Caco-2 (cell line): ENCODE measurements at regions not wholly inside any gene's neighbourhood (a gene's known extent, or its start where the extent isn't known, plus 50 kb on each side); places are given as distances from the start of the nearest gene placed in this dataset.

ENCODE experiments used
- BruUV-seq: library from RNA; stranded (reverse); fragments of 400-500 nt; replicated peaks from 2 replicates; lab custom pipeline; 2021; lab: Mats Ljungman, UMichigan
- CTCF ChIA-PET: fragments of 300-600 bp; sonication (Branson Sonifier 250); formaldehyde crosslinking; loops from one replicate; lab custom pipeline; 2022; ENCODE audit warnings: antibody characterized with exemption; lab: Charles Lee
- POLR2A ChIA-PET: fragments of 300-600 bp; sonication (Branson Sonifier 250); formaldehyde crosslinking; loops from one replicate; lab custom pipeline; 2022; ENCODE audit warnings: antibody characterized with exemption; lab: Charles Lee
- DNase-seq, 2 experiments: peaks; one replicate each; pipeline versions ENCODE4 v3.0.0 to v3.0.0-alpha.2; 2020 to 2022
- H3K27me3 ChIP-seq: replicated peaks from 2 replicates; pipeline ENCODE4 v1.6.0; 2011; ENCODE audit warnings: low read length; ENCODE audit not compliant: control insufficient read depth, insufficient read depth
- H3K36me3 ChIP-seq: 2 replicates; pipeline ENCODE4 v1.5.1; 2011; ENCODE audit warnings: low read length; ENCODE audit not compliant: control insufficient read depth, insufficient read depth
- H3K4me1 ChIP-seq: fragments of 250-450 bp; sonication (Bioruptor Pico); 2 replicates; pipeline ENCODE4 v1.5.1; 2020; ENCODE audit warnings: mild to moderate bottlenecking
- H3K4me3 ChIP-seq: 2 replicates; pipeline ENCODE4 v1.5.1; 2011; ENCODE audit warnings: low read depth, mild to moderate bottlenecking, control low read depth, low read length
- H3K9me3 ChIP-seq: fragments of 250-450 bp; sonication (Bioruptor Pico); 2 replicates; pipeline ENCODE4 v1.5.1; 2020; ENCODE audit warnings: mild to moderate bottlenecking, moderate library complexity
- H3K27ac Mint-ChIP-seq: one replicate; pipeline ENCODE4 v1.8.0; 2022; ENCODE audit warnings: mixed read lengths; ENCODE audit not compliant: unreplicated experiment
- H3K27me3 Mint-ChIP-seq: one replicate; pipeline ENCODE4 v1.8.0; 2022; ENCODE audit warnings: mixed read lengths; ENCODE audit not compliant: insufficient read depth, unreplicated experiment
- H3K36me3 Mint-ChIP-seq: one replicate; pipeline ENCODE4 v1.8.0; 2022; ENCODE audit warnings: mild to moderate bottlenecking, mixed read lengths; ENCODE audit not compliant: insufficient read depth, unreplicated experiment
- H3K4me1 Mint-ChIP-seq: one replicate; pipeline ENCODE4 v1.8.0; 2022; ENCODE audit warnings: low read depth, mixed read lengths; ENCODE audit not compliant: unreplicated experiment
- H3K4me3 Mint-ChIP-seq: one replicate; pipeline ENCODE4 v1.8.0; 2022; ENCODE audit warnings: mild to moderate bottlenecking, moderate library complexity, mixed read lengths; ENCODE audit not compliant: unreplicated experiment
- H3K9me3 Mint-ChIP-seq: one replicate; pipeline ENCODE4 v1.8.0; 2022; ENCODE audit warnings: mixed read lengths; ENCODE audit not compliant: unreplicated experiment
- intact Hi-C: fragments of 100-400 bp; cut with micrococcal nuclease; formaldehyde crosslinking; loops from one replicate; pipeline ENCODE4 v1.10.0; 2022; ENCODE audit not compliant: unreplicated experiment
- TF ChIP-seq, protein P1 (sequence below), 2 experiments: fragments of 200-600 bp in 1 of 2; IDR thresholded peaks; 1 replicate in 1 of 2; 2 replicates in 1 of 2; pipeline versions ENCODE4 v1.5.1 to v1.8.0; 2011 to 2022; ENCODE audit warnings: antibody characterized with exemption in 1 of 2, control low read depth in 1 of 2, inconsistent platforms in 1 of 2, low read depth in 1 of 2, low read length in 1 of 2, mild to moderate bottlenecking in 1 of 2, moderate library complexity in 1 of 2; ENCODE audit not compliant: insufficient read depth in 1 of 2, severe bottlenecking in 1 of 2, unreplicated experiment in 1 of 2

DNA sequence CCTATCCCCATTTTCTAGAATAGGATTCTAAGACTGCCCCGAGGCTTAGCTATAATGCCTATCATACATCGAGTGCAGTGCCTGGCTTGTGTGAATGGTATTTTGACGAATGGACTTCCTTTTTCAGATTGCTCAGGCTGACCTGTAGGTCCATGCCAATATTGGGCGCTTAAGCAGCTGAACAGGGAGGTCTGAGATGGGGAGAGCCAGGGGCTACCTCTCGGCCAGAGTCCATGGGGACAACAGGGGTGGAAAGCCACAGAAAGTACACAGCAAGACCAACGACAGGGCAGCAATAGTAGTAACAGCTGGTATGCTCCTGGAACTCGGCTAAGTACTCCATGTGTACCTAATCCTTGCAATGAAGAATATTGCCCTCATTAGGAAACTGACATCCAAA, 91.7 kb upstream of the WSCD1 start:
- CTCF ChIA-PET = no interaction called here
- peaks cover 6% of the 10 kb centered on the region for H3K27me3 Mint-ChIP-seq
- BruUV-seq = no TSS peak

DNA sequence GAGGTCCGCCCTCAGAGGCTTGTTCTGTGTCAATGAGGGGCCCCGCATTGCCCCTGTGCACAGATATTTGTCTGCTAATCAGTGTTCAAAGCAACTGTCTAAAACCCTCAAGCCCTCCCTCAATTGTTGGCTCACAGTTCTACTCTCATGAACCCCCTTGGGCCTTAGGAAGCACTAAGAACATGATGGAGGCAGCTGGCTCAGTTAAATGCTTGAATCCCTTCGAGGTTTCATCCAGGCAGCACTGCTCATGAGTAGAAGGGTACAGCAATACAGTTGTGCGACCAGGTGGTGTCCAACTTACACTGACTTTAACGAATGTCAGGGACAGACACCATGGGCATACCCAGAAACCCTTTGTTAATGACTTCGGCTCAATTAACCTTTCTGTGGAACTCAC, 89.2 kb upstream of the WSCD1 start:
- H3K4me1 Mint-ChIP-seq = no peaks in the 10 kb centered on the region
- no peak overlapping the region for H3K4me3 Mint-ChIP-seq
- H3K9me3 Mint-ChIP-seq = no peaks in the 10 kb centered on the region
- no peak overlapping the region for H3K4me3 ChIP-seq
- intact Hi-C loops = no loop called here
- no TSS peak for BruUV-seq
- H3K9me3 ChIP-seq = no peaks in the 10 kb centered on the region
- no peaks in the 10 kb centered on the region for H3K36me3 ChIP-seq
- DNase-seq = no peak
- no peaks in the 10 kb centered on the region for H3K36me3 Mint-ChIP-seq
- no peaks in the 10 kb centered on the region for H3K4me1 ChIP-seq
- H3K27ac Mint-ChIP-seq = no peak overlapping the region
- no peaks in the 10 kb centered on the region for H3K27me3 ChIP-seq
- ChIA-PET POLR2A (no interaction called here), CTCF (no interaction called here)
- TF ChIP-seq, protein P1, sequence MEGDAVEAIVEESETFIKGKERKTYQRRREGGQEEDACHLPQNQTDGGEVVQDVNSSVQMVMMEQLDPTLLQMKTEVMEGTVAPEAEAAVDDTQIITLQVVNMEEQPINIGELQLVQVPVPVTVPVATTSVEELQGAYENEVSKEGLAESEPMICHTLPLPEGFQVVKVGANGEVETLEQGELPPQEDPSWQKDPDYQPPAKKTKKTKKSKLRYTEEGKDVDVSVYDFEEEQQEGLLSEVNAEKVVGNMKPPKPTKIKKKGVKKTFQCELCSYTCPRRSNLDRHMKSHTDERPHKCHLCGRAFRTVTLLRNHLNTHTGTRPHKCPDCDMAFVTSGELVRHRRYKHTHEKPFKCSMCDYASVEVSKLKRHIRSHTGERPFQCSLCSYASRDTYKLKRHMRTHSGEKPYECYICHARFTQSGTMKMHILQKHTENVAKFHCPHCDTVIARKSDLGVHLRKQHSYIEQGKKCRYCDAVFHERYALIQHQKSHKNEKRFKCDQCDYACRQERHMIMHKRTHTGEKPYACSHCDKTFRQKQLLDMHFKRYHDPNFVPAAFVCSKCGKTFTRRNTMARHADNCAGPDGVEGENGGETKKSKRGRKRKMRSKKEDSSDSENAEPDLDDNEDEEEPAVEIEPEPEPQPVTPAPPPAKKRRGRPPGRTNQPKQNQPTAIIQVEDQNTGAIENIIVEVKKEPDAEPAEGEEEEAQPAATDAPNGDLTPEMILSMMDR (IDR thresholded peaks at IDR 0.05; ENCODE audit: insufficient read depth in 1 of 2, low read depth in 1 of 2, low read length in 1 of 2, severe bottlenecking in 1 of 2, unreplicated experiment in 1 of 2) = no peak
- peaks cover 6% of the 10 kb centered on the region for H3K27me3 Mint-ChIP-seq

More for the DNA sequence above, 91.7 kb upstream of the WSCD1 start:
- intact Hi-C loops = no loop called here
- Mint-ChIP-seq H3K4me3 (no peak overlapping the region), H3K36me3 (no peaks in the 10 kb centered on the region), H3K9me3 (no peaks in the 10 kb centered on the region), H3K4me1 (no peaks in the 10 kb centered on the region), H3K27ac (no peak overlapping the region)
- Histone ChIP-seq H3K9me3 (no peaks in the 10 kb centered on the region), H3K36me3 (no peaks in the 10 kb centered on the region), H3K4me3 (no peak overlapping the region), H3K4me1 (no peaks in the 10 kb centered on the region), H3K27me3 (no peaks in the 10 kb centered on the region)
- no peak for DNase-seq
- POLR2A ChIA-PET = no interaction called here
- TF ChIP-seq, protein P1 (IDR thresholded peaks at IDR 0.05; ENCODE audit: insufficient read depth in 1 of 2, low read depth in 1 of 2, low read length in 1 of 2, severe bottlenecking in 1 of 2, unreplicated experiment in 1 of 2) = no peak

DNA sequence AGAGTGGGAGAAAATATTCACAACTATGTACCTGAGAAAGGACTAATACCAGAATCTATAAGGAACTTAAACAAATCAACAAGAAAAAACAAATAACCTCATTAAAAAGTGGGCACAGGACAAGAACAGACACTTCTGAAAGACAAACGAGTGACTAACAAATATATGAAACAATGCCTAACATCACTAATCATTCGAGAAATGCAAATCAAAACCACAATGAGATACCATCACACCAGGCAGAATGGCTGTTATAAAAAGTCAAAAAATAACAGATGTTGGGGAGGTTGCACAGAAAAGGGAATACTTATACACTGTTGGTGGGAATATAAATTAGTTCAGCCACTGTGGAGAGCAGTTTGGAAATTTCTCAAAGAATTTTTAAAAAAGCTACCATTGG, 83.5 kb upstream of the WSCD1 start:
- no peak for DNase-seq
- Mint-ChIP-seq H3K9me3 (no peaks in the 10 kb centered on the region), H3K27me3 (peaks cover 4% of the 10 kb centered on the region), H3K36me3 (no peaks in the 10 kb centered on the region), H3K27ac (no peak overlapping the region), H3K4me3 (no peak overlapping the region), H3K4me1 (no peaks in the 10 kb centered on the region)
- H3K4me1 ChIP-seq = no peaks in the 10 kb centered on the region
- intact Hi-C loops = no loop called here
- CTCF ChIA-PET = no interaction called here
- H3K36me3 ChIP-seq = no peaks in the 10 kb centered on the region
- POLR2A ChIA-PET = no interaction called here
- TF ChIP-seq, protein P1 (IDR thresholded peaks at IDR 0.05; ENCODE audit: insufficient read depth in 1 of 2, low read depth in 1 of 2, low read length in 1 of 2, severe bottlenecking in 1 of 2, unreplicated experiment in 1 of 2) = no peak
- no peaks in the 10 kb centered on the region for H3K9me3 ChIP-seq
- H3K4me3 ChIP-seq = no peak overlapping the region
- no peaks in the 10 kb centered on the region for H3K27me3 ChIP-seq
- BruUV-seq = no TSS peak
